Subcutaneous adipose tissue (tissue), 1 donor: ENCODE measurements at regions not wholly inside any gene's neighbourhood (a gene's known extent, or its start where the extent isn't known, plus 50 kb on each side); places are given as distances from the start of the nearest gene placed in this dataset.

ENCODE experiments used
- CTCF ChIP-seq: fragments of 450-650 bp; IDR thresholded peaks from one replicate; pipeline ENCODE4 v1.5.1; 2016; ENCODE audit warnings: low read depth, mild to moderate bottlenecking, control low read depth, antibody characterized with exemption, moderate library complexity

DNA sequence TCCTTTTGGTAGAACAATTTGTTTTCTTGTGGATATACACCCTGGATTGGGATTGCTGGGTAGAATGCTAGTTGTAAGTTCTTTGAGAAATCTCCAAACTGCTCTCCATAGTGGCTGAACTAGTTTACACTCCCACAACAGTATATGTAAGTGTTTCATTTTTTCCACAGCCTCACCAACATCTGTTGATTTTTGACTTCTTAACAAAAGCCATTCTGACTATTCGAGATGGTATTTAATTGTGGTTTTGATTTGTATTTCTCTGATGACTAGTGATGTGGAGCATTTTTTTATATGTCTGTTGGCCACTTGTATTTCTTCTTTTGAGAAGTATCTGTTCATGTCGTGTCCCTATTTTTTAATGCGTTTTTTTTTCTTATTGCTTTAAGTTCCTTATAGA, 444.1 kb downstream of the CBLN4 start:
- TF ChIP-seq CTCF, result no peak

DNA sequence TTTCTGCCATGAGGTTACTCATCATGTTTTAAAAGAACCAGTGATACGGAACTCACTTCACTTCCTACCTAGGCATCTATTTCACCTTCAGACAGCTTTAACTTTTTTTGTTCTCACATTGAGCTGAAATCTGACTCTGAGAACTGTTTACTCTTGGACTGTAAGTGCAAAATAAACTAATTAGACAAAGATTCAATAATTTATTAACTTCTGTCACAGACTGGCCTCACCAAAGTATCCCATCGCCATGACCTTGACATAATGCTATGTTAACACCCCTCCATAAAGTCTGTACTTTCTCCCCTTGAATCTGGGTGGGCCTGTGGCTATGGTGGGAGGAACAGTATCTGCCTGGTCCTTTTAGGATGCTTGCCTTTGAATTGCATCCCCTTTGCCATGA, 448.1 kb downstream of the CBLN4 start:
- no peak for TF ChIP-seq CTCF

DNA sequence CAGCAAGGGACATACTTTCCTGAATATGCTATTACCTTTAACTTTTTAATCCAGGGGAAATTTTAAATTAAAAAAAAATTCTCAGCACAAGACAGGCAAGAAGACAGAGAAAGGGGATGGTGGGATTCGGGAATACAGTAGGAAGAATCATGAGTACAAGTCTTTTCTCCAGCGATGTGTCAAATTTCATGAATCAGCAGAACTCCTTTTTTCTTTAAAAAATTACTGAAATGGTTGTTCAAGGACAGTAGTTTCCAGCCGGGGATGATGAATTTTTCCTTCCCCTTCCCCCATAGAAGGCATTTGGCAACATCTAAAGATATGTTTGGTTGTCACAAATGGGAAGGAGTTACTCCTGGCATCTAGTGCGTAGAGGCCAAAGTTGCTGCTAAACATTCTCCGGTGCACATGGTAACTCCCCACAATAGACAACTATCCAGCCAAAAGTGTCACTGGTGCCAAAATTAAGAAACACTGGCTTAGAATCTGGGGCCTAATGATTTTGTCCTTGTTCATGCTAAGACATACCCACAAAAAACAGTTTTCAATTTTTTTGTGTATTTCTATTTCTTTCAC, 450.2 kb downstream of the CBLN4 start:
- TF ChIP-seq CTCF, result no peak

DNA sequence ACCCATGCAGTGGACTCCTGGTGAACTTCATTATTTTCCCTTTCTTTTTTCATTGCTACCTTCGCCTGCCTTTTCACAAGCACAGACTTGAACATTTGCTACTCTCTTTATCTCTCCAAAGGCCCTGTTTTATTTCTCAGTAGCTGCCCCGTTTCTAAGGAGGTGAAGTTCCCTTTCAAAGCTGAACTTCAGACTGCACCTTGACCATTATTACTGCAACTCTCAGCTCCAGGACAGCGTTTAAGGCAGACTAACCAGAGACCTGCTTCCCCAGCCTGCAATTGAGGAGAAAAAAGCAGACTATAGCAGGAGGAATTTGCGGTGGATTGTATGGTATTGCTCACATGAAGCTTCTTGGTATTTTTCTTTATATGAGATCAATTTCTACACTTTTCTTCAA, 460.7 kb downstream of the CBLN4 start:
- no peak for TF ChIP-seq CTCF

DNA sequence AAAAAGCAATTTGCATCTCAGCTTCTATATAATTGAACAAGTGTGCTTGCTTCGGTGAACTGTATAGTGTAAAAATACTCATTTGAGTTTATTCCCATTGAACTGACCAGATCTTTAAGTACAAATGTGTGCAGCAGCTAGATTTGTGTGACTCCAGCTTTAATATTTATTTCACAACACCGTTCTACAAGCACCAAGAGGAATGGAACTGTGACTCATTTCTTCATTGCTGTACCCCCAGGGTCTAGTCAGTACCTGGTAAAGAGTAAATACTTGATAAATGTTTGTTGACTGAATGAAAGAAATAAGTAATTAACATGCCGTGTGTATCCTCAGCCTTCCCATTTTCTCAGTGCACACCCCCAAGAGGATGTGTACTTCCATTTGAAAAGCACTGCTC, 464.8 kb downstream of the CBLN4 start:
- no peak for TF ChIP-seq CTCF

DNA sequence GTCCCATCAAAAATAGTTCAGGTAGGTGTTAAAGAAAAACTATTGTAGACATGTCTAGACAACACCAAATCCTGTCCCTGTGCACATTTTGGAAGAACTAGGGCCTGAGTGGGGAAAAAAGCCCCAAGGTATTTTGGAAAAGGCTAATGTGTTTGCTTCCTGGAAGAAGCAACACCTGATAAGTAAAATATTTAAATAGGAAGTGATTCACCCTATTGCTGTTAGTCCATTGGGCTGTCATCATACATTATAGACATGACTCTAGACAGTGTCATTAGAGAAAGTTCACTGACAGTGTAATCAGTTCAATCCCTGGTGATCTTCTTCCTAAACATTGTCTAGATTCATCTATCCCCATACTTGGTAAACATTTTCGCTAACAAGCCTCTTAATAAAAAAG, 465.3 kb downstream of the CBLN4 start:
- TF ChIP-seq CTCF, result no peak

DNA sequence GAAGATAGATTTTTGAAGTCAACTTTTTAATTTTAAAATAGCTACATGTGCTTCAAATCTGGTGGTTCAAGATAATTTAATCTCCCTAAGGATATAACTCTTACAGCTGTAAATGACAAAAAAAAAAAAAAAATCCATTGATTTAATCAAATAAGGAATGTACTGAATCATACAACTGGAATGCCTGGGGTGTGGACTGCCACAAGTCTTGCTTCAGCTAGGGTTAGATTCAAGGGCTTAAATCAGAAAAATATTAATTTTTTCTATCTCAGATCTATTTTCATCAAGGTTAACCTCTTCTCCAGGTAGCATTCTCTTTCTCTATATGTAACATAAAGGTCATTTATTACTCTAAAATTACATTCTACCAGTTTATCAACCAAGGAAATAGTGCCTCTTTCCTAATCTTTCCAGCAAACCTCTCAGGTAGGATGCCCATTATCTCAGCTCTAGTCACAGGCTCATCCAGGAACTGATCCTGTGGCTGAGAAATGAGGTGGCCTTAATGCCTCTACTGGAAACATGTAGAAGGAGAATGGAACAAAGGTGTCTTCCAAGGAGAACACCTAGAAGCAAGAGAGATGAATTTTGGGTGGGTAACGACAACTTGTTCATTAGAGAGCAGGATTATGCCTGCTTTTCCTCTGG, 466.9 kb downstream of the CBLN4 start:
- no peak for TF ChIP-seq CTCF
